K562 (cell line): ENCODE measurements at regions not wholly inside any gene's neighbourhood (a gene's known extent, or its start where the extent isn't known, plus 50 kb on each side); places are given as distances from the start of the nearest gene placed in this dataset.

Source experiments
- ATAC-seq: fragments of 200-7000 bp; cut with Tn5 transposase; 3 replicates; pipeline ENCODE4 v1.9.1; 2020; ENCODE audit warnings: moderate library complexity
- BruUV-seq: library from RNA; stranded (reverse); fragments of 400-500 nt; replicated peaks from 2 replicates; lab custom pipeline; 2021; lab: Mats Ljungman, UMichigan
- CTCF ChIA-PET: fragments of 300-600 bp; formaldehyde crosslinking; extraction: SDS; loops from one replicate; lab custom pipeline; 2021; ENCODE audit warnings: low intra/inter-chr PET ratio; lab: Yijun Ruan, JAX
- POLR2A ChIA-PET: fragments of 300-600, 350-650 bp; sonication (Branson Sonifier 250); formaldehyde crosslinking; extraction: SDS; loops from one replicate; lab custom pipeline; 2021; ENCODE audit warnings: antibody characterized with exemption, inconsistent platforms; lab: Yijun Ruan, JAX
- DNase-seq, 4 experiments: peaks; one replicate each; pipeline versions ENCODE4 v3.0.0 to v3.0.0-alpha.2; 2011 to 2018; ENCODE audit warnings: low spot score in 3 of 4, mixed read lengths in 3 of 4; ENCODE audit errors: extremely low read depth in 1 of 4
- FAIRE-seq: peaks from 2 replicates; lab custom pipeline; 2011; peaks lifted over from hg19 to GRCh38; lab: Jason Lieb, UNC
- H2AFZ ChIP-seq: 2 replicates; pipeline ENCODE4 v1.6.0; 2011; ENCODE audit warnings: low read depth, low read length, control low read depth, inconsistent platforms
- H3K27ac ChIP-seq: fragments of 200-600 bp; 3 replicates; pipeline ENCODE4 v1.8.0; 2011; ENCODE audit warnings: low read depth, mild to moderate bottlenecking, control low read depth, inconsistent platforms, low read length, moderate library complexity, mixed read lengths; ENCODE audit errors: extremely low read depth
- H3K27me3 ChIP-seq, 2 experiments: fragments of 300-600 bp in 1 of 2; 2 replicates in 1 of 2; 3 replicates in 1 of 2; pipeline versions ENCODE4 v1.6.0 to v1.8.0; 2011; ENCODE audit warnings: inconsistent platforms in 2 of 2, low read length in 2 of 2, mild to moderate bottlenecking in 1 of 2, mixed read lengths in 1 of 2, moderate library complexity in 1 of 2; ENCODE audit not compliant: control insufficient read depth in 2 of 2, insufficient read depth in 2 of 2
- H3K36me3 ChIP-seq: fragments of 300-600 bp; 3 replicates; pipeline ENCODE4 v1.8.0; 2011; ENCODE audit warnings: mild to moderate bottlenecking, low read length, inconsistent platforms; ENCODE audit not compliant: control insufficient read depth, insufficient read depth
- H3K4me1 ChIP-seq, 2 experiments: fragments of 200-600 bp in 1 of 2; replicated peaks in 1 of 2; 2 replicates in 1 of 2; 3 replicates in 1 of 2; pipeline versions ENCODE4 v1.5.1 to v1.8.0; 2011; ENCODE audit warnings: inconsistent platforms in 2 of 2, low read length in 2 of 2, mild to moderate bottlenecking in 1 of 2, mixed read lengths in 1 of 2, moderate library complexity in 1 of 2; ENCODE audit not compliant: control insufficient read depth in 2 of 2, insufficient read depth in 2 of 2
- H3K4me2 ChIP-seq: 2 replicates; pipeline ENCODE4 v1.6.1; 2011; ENCODE audit warnings: low read length, control low read depth, inconsistent platforms, mixed read lengths; ENCODE audit not compliant: insufficient read depth
- H3K4me3 ChIP-seq: fragments of 200-600 bp; sonication (generic), shearing (Covaris generic); 2 replicates; pipeline ENCODE4 v1.5.1; 2016; ENCODE audit warnings: control low read depth, inconsistent platforms
- H3K79me2 ChIP-seq: fragments of 200-600 bp; 3 replicates; pipeline ENCODE4 v1.8.0; 2011; ENCODE audit warnings: low read length, inconsistent platforms; ENCODE audit not compliant: control insufficient read depth, insufficient read depth
- H3K9ac ChIP-seq, 2 experiments: 2 replicates each; pipeline versions ENCODE4 v1.6.0 to v1.6.1; 2011; ENCODE audit warnings: low read depth in 2 of 2, low read length in 2 of 2, control low read depth in 1 of 2, inconsistent platforms in 1 of 2, mild to moderate bottlenecking in 1 of 2, mixed read lengths in 1 of 2; ENCODE audit not compliant: insufficient read depth in 1 of 2
- H3K9me1 ChIP-seq: one replicate; pipeline ENCODE4 v1.6.0; 2011; ENCODE audit warnings: inconsistent platforms, mild to moderate bottlenecking, low read length, moderate library complexity; ENCODE audit not compliant: control insufficient read depth, insufficient read depth
- H3K9me3 ChIP-seq: replicated peaks from 2 replicates; pipeline ENCODE4 v1.5.1; 2011; ENCODE audit warnings: low read depth, low read length, inconsistent platforms; ENCODE audit not compliant: control insufficient read depth, insufficient read depth
- H4K20me1 ChIP-seq: replicated peaks from 2 replicates; pipeline ENCODE4 v1.6.1; 2011; ENCODE audit warnings: low read length, inconsistent platforms, mixed read lengths; ENCODE audit not compliant: control insufficient read depth, insufficient read depth
- BRD4 ChIP-seq: fragments of 200-600 bp; sonication (generic); IDR thresholded peaks from 2 replicates; pipeline ENCODE4 v1.6.1; 2017; ENCODE audit warnings: inconsistent platforms
- CBFA2T2 ChIP-seq: fragments of 450-650 bp; conservative IDR thresholded peaks from 2 replicates; pipeline ENCODE4 v1.6.1; 2017; ENCODE audit warnings: mild to moderate bottlenecking
- GTF2A2 ChIP-seq: IDR thresholded peaks from 2 replicates; pipeline ENCODE4 v1.6.1; 2016; ENCODE audit warnings: mild to moderate bottlenecking, missing genetic modification characterization, missing compliant biosample characterization
- JUNB ChIP-seq: fragments of 450-650 bp; formaldehyde crosslinking; conservative IDR thresholded peaks from 2 replicates; pipeline ENCODE4 v1.4.0; 2020; ENCODE audit warnings: mild to moderate bottlenecking
- MCM3 ChIP-seq: fragments of 450-650 bp; IDR thresholded peaks from 2 replicates; pipeline ENCODE4 v1.6.1; 2016
- SOX6 ChIP-seq: fragments of 450-650 bp; IDR thresholded peaks from 2 replicates; pipeline ENCODE4 v1.6.1; 2014; ENCODE audit warnings: mild to moderate bottlenecking
- ZBTB8A ChIP-seq: fragments of 450-650 bp; IDR thresholded peaks from 2 replicates; pipeline ENCODE4 v1.6.1; 2018; ENCODE audit warnings: mild to moderate bottlenecking, moderate library complexity; ENCODE audit not compliant: partially characterized antibody
- ZC3H4 ChIP-seq: sonication (generic); formaldehyde crosslinking; IDR thresholded peaks from 2 replicates; pipeline ENCODE4 v1.9.0; 2021; ENCODE audit warnings: missing genetic modification reagents, borderline replicate concordance
- WGBS: fragments of 100-300 bp; shearing (Covaris generic); methylation state at CpG from one replicate; pipeline ENCODE4 v1.1.6; 2016; ENCODE audit warnings: low coverage, mixed read lengths; ENCODE audit not compliant: insufficient coverage; ENCODE audit errors: missing lambda C conversion rate; 5-methylcytosine and 5-hydroxymethylcytosine counted together
- in situ Hi-C: fragments of 300-500 bp; cut with MboI; formaldehyde crosslinking; loops from 4 replicates; pipeline ENCODE4 v1.15.0; 2018; ENCODE audit warnings: inconsistent platforms, mixed read lengths
- intact Hi-C: fragments of 100-400 bp; cut with micrococcal nuclease; formaldehyde crosslinking; loops from 2 replicates; pipeline ENCODE4 v1.14.2; 2022
- TF ChIP-seq, protein P1 (sequence below): sonication (generic); formaldehyde crosslinking; IDR thresholded peaks from 2 replicates; pipeline ENCODE4 v1.8.0; 2022; ENCODE audit warnings: missing genetic modification reagents, mild to moderate bottlenecking, borderline replicate concordance
- TF ChIP-seq, protein P2 (sequence below): fragments of 450-650 bp; formaldehyde crosslinking; IDR thresholded peaks from 2 replicates; pipeline ENCODE4 v1.4.0; 2020; ENCODE audit warnings: mild to moderate bottlenecking, moderate library complexity
- TF ChIP-seq, protein P3 (sequence below): fragments of 150-350 bp; conservative IDR thresholded peaks from 2 replicates; pipeline ENCODE4 v1.6.1; 2014; ENCODE audit warnings: low read length
- TF ChIP-seq, protein P4 (sequence below): fragments of 250-450 bp; sonication (Bioruptor Pico); IDR thresholded peaks from 2 replicates; pipeline ENCODE4 v1.8.0; 2022; ENCODE audit warnings: moderate library complexity, mild to moderate bottlenecking, inconsistent platforms

DNA sequence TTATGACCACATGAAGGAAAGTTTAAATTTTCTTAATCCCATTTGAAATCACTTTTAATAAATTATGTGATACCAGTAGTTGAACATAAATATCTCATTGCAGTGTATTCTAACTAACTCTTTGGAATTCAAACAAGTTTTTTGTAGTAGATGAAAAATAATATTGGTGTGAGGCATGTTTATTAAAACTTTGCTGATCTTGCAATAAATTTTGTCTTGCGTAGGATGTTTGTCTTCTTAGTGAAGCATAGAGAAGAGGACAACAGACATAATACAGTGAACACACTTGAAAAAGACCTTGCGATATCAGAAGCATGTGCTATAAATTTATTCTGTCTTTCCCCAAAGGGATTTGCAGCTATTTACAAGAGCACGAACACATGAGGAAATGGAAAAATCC lies 140.7 kb downstream of the HTR1B start (continued):
- TF ChIP-seq, protein P1, sequence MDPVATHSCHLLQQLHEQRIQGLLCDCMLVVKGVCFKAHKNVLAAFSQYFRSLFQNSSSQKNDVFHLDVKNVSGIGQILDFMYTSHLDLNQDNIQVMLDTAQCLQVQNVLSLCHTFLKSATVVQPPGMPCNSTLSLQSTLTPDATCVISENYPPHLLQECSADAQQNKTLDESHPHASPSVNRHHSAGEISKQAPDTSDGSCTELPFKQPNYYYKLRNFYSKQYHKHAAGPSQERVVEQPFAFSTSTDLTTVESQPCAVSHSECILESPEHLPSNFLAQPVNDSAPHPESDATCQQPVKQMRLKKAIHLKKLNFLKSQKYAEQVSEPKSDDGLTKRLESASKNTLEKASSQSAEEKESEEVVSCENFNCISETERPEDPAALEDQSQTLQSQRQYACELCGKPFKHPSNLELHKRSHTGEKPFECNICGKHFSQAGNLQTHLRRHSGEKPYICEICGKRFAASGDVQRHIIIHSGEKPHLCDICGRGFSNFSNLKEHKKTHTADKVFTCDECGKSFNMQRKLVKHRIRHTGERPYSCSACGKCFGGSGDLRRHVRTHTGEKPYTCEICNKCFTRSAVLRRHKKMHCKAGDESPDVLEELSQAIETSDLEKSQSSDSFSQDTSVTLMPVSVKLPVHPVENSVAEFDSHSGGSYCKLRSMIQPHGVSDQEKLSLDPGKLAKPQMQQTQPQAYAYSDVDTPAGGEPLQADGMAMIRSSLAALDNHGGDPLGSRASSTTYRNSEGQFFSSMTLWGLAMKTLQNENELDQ (CRISPR knock-in tag), result no peak
- no peak for TF ChIP-seq JUNB (CRISPR knock-in tag)
- TF ChIP-seq SOX6, result no peak
- TF ChIP-seq CBFA2T2, result no peak
- no peak for TF ChIP-seq MCM3
- TF ChIP-seq, all 486 proteins: peak for 5

DNA sequence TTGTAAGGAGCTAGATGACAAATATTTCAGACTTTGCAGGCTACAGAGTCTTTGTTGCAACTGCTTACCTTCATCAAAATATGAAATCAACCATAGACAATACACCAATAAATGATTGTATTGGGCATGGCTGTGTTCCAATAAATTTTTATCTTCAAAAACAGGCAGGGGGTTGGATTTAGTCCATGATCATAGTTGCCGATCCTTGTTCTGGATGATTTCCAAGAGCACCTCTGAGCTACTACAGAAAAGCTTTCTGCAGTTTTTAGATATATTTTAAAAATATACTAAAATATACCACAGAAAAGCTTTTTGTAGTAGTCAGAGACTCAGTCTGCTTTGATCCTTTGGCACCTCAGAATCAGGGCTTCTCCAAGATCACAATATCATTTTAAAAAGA lies 145.0 kb downstream of the HTR1B start:
- Histone ChIP-seq H3K9ac (no peak overlapping the region), H3K4me2 (no peak overlapping the region), H3K4me1 (no peaks in the 10 kb centered on the region), H3K27me3 (no peaks in the 10 kb centered on the region), H3K79me2 (no peaks in the 10 kb centered on the region), H3K9me3 (peaks cover 2% of the 10 kb centered on the region; the same call in 1 of the 2 replicates), H4K20me1 (no peaks in the 10 kb centered on the region), H2AFZ (no peak overlapping the region), H3K9me1 (no peaks in the 10 kb centered on the region), H3K27ac (no peak overlapping the region), H3K36me3 (no peaks in the 10 kb centered on the region), H3K4me3 (no peak overlapping the region)
- intact Hi-C loops (no loop called here), in situ Hi-C loops (no loop called here)
- ChIA-PET CTCF (no interaction called here), POLR2A (no interaction called here)
- 0% methylated on average over 1 of the region's 1 CpG for WGBS
- BruUV-seq, result no TSS peak
- ATAC-seq (no peak), DNase-seq (no peak), FAIRE-seq (no peak)
- TF ChIP-seq ZBTB8A, result no peak
- TF ChIP-seq, protein P2, sequence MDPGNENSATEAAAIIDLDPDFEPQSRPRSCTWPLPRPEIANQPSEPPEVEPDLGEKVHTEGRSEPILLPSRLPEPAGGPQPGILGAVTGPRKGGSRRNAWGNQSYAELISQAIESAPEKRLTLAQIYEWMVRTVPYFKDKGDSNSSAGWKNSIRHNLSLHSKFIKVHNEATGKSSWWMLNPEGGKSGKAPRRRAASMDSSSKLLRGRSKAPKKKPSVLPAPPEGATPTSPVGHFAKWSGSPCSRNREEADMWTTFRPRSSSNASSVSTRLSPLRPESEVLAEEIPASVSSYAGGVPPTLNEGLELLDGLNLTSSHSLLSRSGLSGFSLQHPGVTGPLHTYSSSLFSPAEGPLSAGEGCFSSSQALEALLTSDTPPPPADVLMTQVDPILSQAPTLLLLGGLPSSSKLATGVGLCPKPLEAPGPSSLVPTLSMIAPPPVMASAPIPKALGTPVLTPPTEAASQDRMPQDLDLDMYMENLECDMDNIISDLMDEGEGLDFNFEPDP (CRISPR knock-in tag), result no peak
- no peak for TF ChIP-seq ZC3H4 (CRISPR knock-in tag)
- TF ChIP-seq BRD4, result no peak
- TF ChIP-seq, protein P3, sequence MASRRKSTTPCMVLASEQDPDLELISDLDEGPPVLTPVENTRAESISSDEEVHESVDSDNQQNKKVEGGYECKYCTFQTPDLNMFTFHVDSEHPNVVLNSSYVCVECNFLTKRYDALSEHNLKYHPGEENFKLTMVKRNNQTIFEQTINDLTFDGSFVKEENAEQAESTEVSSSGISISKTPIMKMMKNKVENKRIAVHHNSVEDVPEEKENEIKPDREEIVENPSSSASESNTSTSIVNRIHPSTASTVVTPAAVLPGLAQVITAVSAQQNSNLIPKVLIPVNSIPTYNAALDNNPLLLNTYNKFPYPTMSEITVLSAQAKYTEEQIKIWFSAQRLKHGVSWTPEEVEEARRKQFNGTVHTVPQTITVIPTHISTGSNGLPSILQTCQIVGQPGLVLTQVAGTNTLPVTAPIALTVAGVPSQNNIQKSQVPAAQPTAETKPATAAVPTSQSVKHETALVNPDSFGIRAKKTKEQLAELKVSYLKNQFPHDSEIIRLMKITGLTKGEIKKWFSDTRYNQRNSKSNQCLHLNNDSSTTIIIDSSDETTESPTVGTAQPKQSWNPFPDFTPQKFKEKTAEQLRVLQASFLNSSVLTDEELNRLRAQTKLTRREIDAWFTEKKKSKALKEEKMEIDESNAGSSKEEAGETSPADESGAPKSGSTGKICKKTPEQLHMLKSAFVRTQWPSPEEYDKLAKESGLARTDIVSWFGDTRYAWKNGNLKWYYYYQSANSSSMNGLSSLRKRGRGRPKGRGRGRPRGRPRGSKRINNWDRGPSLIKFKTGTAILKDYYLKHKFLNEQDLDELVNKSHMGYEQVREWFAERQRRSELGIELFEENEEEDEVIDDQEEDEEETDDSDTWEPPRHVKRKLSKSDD, result no peak
- no peak for TF ChIP-seq GTF2A2 (tag)
- TF ChIP-seq, protein P4, sequence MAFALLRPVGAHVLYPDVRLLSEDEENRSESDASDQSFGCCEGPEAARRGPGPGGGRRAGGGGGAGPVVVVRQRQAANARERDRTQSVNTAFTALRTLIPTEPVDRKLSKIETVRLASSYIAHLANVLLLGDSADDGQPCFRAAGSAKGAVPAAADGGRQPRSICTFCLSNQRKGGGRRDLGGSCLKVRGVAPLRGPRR (CRISPR knock-in tag), result no peak
